IPS-NIHi11 (cell line): ENCODE measurements at regions not wholly inside any gene's neighbourhood (a gene's known extent, or its start where the extent isn't known, plus 50 kb on each side); places are given as distances from the start of the nearest gene placed in this dataset.
A peak's percentile ranks its signal among the peaks of the same experiment; 100 is the strongest.
"Not testable (repeated sequence)": the region's sequence is repeated elsewhere in the genome, so short reads cannot be mapped to it uniquely, and the experiment has no call there.

Source experiments
- DNase-seq: peaks from one replicate; pipeline ENCODE4 v3.0.0; 2012; ENCODE audit warnings: mixed read lengths, low spot score

- no peak for DNase-seq
These were observed 169.5 kb upstream of the HAPLN1 start for GRCh38 chr5:83889971-83890745.

- DNase-seq = no peak
These were observed 157.5 kb upstream of the HAPLN1 start for GRCh38 chr5:83877911-83878706.

- peak; percentile 6 for DNase-seq
These were observed 151.1 kb upstream of the HAPLN1 start for GRCh38 chr5:83871533-83872395.

- no peak for DNase-seq
These were observed 145.5 kb upstream of the HAPLN1 start for GRCh38 chr5:83866181-83866580.

GRCh38 chr5:83865579-83865978, 144.9 kb upstream of the HAPLN1 start:
- DNase-seq = no peak

- no peak for DNase-seq
These were observed 144.0 kb upstream of the HAPLN1 start for GRCh38 chr5:83864652-83865051.

DNA sequence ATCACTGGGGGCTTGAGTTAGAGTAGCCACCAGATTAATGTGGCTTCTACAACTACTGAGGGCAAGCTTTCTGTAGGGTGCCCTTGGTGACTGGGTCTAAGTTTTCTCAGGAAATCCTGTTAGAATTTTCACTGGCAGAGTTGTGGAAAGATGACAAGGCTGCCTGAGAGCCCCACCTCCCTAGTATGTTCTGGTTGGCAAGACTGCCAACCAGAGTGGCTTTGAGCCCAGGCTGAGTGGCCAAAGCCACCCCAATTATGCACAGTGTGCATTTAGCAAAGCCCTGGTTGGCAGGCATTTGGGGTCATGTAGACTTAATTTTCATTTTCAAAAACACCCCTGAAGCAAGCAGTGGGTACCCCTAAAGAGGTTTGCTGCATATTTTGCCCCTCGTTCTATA, 136.7 kb upstream of the HAPLN1 start:
- DNase-seq = no peak

DNA sequence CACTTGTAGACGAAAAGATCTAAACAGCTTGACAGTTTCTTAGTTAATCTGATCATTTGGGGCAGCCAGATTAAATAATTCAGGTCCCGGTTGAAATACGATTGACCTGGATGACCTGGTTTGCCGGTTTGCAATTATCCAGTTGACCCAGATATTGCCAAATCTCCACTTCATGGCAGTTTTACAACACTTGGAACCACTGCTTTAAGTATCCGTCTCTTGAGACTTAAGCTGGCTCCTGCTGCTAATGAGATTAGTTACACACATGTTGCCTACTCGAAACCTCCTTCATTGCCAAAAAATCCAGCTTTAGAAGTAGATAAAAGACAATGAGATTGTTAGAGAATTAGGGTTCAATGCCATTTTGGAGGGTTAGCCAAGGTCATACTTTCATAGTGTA, 136.2 kb upstream of the HAPLN1 start:
- no peak for DNase-seq

DNA sequence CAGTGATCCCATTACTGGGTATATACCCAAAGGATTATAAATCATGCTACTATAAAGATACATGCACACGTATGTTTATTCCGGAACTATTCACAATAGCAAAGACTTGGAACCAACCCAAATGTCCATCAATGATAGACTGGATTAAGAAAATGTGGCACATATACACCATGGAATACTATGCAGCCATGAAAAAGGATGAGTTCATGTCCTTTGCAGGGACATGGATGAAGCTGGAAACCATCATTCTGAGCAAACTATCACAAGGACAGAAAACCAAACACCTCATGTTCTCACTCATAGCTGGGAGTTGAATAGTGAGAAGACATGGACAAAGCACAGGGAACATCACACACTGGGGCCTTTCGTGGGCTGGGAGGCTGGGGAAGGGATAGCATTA, 129.8 kb upstream of the HAPLN1 start:
- not testable (repeated sequence) for DNase-seq

DNA sequence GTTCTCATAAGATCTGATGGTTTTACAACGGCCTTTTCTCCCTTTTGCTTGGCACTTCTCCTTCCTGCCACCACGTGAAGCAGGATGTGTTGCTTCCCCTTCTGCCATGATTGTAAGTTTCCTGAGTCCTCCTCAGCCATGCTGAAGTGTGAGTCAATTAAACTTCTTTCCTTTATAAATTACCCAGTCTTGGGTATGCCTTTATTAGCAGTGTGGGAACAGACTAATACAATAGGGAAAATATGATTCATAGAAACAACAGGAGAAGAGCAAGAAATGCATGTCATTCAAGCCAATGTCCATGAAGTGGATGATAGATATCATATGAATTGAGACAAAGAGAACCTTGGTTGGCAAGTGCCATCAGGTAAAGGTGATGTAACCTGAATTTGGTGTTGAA, 128.3 kb upstream of the HAPLN1 start:
- no peak for DNase-seq

DNA sequence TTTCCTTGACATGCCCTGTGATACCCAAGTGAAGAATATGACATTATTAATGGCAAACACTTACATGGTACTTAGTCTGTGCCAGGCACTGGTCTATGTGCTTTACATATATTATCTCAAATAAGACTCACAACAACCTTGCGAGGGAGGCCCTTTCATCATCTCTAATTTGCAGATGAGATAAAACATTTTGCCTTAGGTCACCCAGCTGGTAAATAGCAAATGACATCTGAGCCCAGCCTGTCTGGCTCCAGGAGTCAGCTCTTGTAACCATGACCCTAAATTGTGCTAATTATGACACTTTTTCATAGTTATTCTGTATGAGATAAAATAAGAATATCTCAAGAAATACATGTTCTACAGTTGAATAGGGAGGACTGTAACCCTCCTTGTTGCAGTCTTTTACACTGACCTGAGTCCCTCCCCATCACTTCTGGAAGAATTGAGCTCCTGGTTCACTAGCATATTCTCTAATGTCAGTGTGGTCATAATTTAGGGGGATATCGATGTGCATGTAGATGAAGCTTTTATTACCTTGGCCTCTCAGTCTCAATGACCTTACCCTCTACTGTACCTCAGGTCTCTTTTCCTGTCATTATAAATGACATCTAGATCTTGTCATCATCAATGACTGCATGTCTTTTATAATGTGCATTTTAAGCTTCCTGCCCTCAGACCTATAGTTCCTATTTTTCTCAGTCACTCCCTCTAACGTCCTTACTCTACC, 126.1 kb upstream of the HAPLN1 start:
- DNase-seq = no peak

DNA sequence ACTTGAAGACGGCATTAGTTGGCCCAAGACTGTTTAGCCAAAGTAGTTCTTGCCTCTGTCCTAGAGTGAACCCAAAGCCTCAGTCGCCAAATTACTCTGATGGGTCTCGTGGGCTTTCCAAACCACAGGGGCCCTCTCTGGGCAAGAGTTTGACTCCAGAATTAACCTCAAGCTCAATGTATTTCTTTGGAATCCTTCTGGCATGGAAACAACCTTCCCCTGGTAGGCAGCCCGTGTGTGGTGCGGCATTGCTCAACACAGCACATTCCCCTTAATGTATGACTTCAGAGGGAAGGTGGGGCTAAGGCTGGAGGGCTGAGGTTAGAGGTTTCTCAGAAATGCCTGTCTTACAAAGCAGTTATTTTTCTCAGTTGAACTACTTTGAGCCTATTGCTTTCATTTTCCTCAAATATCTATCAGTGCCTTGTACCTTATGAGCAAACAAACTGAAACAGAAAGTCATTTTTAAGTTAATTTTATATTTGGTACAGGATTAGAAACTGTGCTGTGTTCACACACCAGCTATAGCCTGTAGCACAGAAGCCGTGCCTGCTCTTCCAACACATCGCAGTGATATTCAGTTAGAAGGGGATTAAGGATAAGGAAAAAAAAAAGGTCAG, 123.9 kb upstream of the HAPLN1 start:
- DNase-seq = peak; percentile 13

- DNase-seq = no peak
These were observed 119.1 kb upstream of the HAPLN1 start for GRCh38 chr5:83839788-83840187.

DNA sequence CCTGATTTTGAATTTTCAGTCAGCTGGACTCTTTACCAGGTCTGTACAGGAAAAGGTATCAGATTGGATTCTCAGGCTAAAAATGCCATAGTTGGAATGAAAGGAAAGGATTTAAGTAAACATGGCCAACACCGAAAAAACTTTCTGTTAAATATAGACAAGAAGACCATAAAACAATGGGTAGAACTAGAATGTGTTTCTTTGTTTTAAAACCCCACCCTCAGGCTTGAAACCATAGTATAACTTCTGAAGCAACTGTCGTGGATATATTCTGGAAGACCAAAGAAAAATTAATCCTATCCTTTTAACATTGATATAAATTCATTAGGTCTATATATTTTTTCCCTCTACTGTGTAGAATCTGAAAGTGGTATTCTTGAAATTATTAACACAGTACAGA, 118.6 kb upstream of the HAPLN1 start:
- DNase-seq = no peak

DNA sequence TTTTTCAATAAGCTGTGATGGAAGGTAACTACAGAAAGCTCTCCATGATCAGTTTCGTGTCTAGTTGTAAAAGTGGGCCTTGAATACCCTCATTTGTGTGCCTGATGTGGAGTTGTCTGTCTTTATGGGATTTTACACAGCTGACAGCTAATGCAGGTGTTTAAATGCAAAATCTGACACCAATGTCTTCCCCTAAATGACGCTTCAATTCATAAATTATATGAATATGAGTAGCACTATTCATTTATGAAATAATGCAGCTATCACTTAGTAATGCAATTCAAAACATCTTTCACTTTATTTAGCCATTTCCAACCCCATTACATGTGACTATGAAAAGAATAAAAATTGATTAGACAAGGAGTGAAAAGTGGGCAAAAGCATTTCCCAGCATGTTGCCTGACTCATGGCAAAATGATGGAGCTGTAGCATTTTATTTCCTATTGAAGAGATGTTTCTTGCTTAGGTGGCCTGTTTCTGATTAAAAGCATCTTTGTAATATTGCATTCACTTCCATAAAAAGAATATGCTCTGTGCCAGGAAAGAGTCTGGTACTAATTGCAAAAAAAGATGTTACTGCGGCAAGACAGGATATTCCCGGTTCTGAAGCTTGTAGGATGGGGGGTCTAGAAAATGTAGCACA, 116.7 kb upstream of the HAPLN1 start:
- DNase-seq = no peak

- DNase-seq = no peak
These were observed 113.7 kb upstream of the HAPLN1 start for GRCh38 chr5:83834306-83834705.

DNA sequence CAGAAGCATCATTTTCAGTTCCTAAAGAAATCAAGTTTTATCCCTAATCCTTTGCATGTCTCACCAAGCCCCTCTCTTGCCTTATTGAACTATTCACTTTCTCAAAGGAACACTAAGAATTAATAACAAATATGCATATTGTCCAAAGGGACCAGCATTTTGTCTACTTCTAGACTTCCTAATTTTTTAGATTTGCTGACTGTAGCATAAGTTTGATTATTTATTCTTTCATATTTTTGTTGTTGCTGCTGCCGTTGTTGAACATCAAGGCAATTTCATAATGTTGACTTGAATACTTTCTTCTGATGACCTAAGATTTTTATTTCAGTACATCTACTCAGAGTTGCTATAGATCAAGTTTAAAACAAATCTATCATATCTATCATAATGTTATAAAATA, 111.2 kb upstream of the HAPLN1 start:
- no peak for DNase-seq

DNA sequence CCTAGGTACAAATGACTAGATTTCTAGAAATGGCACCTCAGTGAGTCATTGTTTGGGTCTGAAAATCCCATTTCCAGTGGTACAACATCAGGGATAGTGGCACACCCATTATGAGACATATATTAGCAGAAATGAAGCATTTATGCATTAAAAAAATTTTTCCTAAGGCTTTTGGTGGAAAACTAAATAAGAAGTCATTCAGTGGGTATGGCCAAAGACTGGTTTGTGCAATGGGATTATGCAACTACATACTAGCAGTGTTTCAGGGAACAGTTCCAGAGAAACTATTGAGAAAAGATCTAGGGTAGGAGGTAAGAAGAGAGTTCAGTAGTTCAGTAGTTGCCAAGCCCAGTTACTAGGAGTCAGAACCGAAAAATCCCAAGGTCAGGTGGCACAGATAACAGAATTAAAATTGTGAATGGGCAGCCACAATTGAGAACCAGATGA, 106.5 kb upstream of the HAPLN1 start:
- DNase-seq = no peak

GRCh38 chr5:83817591-83817990, 96.9 kb upstream of the HAPLN1 start:
- no peak for DNase-seq

- no peak for DNase-seq
These were observed 95.0 kb upstream of the HAPLN1 start for GRCh38 chr5:83815661-83816060.

- DNase-seq = no peak
These were observed 89.9 kb upstream of the HAPLN1 start for GRCh38 chr5:83810511-83810910.
